ENCODE measurements at regions not wholly inside any gene's neighbourhood (a gene's known extent, or its start where the extent isn't known, plus 50 kb on each side); places are given as distances from the start of the nearest gene placed in this dataset.

GRCh38 chr16:80081846-80082245, 458.9 kb upstream of the DYNLRB2 start:
- DNase-seq (ENCODE audit: low read depth, low spot score), result no peak

- no peak for DNase-seq (ENCODE audit: low read depth, low spot score)
Measured at GRCh38 chr16:80080287-80080851, 460.4 kb upstream of the DYNLRB2 start.

GRCh38 chr16:80079072-80079471, 461.7 kb upstream of the DYNLRB2 start:
- no peak for DNase-seq (ENCODE audit: low read depth, low spot score)

GRCh38 chr16:80077696-80078095, 463.1 kb upstream of the DYNLRB2 start:
- no peak for DNase-seq (ENCODE audit: low read depth, low spot score)

GRCh38 chr16:80074329-80074728, 466.5 kb upstream of the DYNLRB2 start:
- no peak for DNase-seq (ENCODE audit: low read depth, low spot score)

- no peak for DNase-seq (ENCODE audit: low read depth, low spot score)
Measured at GRCh38 chr16:80071964-80072456, 468.8 kb upstream of the DYNLRB2 start.

- DNase-seq (ENCODE audit: low read depth, low spot score), result no peak
Measured at GRCh38 chr16:80066805-80067580, 466.5 kb upstream of the MAF start.

GRCh38 chr16:80065541-80065940, 465.0 kb upstream of the MAF start:
- no peak for DNase-seq (ENCODE audit: low read depth, low spot score)

GRCh38 chr16:80063713-80064069, 463.2 kb upstream of the MAF start:
- no peak for DNase-seq (ENCODE audit: low read depth, low spot score)

- no peak for DNase-seq (ENCODE audit: low read depth, low spot score)
Measured at GRCh38 chr16:80063031-80063712, 462.6 kb upstream of the MAF start.

- no peak for DNase-seq (ENCODE audit: low read depth, low spot score)
Measured at GRCh38 chr16:80062361-80063030, 462.0 kb upstream of the MAF start.

GRCh38 chr16:80060470-80060869, 459.9 kb upstream of the MAF start:
- no peak for DNase-seq (ENCODE audit: low read depth, low spot score)

- no peak for DNase-seq (ENCODE audit: low read depth, low spot score)
Measured at GRCh38 chr16:80059836-80060235, 459.3 kb upstream of the MAF start.

- DNase-seq (ENCODE audit: low read depth, low spot score), result no peak
Measured at GRCh38 chr16:80058214-80058613, 457.7 kb upstream of the MAF start.

- DNase-seq (ENCODE audit: low read depth, low spot score), result no peak
Measured at GRCh38 chr16:80056324-80056723, 455.8 kb upstream of the MAF start.

- no peak for DNase-seq (ENCODE audit: low read depth, low spot score)
Measured at GRCh38 chr16:80055831-80056230, 455.3 kb upstream of the MAF start.

GRCh38 chr16:80054647-80055046, 454.1 kb upstream of the MAF start:
- DNase-seq (ENCODE audit: low read depth, low spot score), result no peak

GRCh38 chr16:80051040-80051439, 450.5 kb upstream of the MAF start:
- DNase-seq (ENCODE audit: low read depth, low spot score), result no peak

- DNase-seq (ENCODE audit: low read depth, low spot score), result no peak
Measured at GRCh38 chr16:80048250-80048649, 447.7 kb upstream of the MAF start.

- DNase-seq (ENCODE audit: low read depth, low spot score), result no peak
Measured at GRCh38 chr16:80047842-80048241, 447.3 kb upstream of the MAF start.

GRCh38 chr16:80046848-80047247, 446.3 kb upstream of the MAF start:
- no peak for DNase-seq (ENCODE audit: low read depth, low spot score)

- no peak for DNase-seq (ENCODE audit: low read depth, low spot score)
Measured at GRCh38 chr16:80046261-80046660, 445.7 kb upstream of the MAF start.
